GM23338 (cell line): ENCODE measurements at regions not wholly inside any gene's neighbourhood (a gene's known extent, or its start where the extent isn't known, plus 50 kb on each side); places are given as distances from the start of the nearest gene placed in this dataset.

Source experiments
- ATAC-seq: fragments of 200-7000 bp; cut with Tn5 transposase; 3 replicates; pipeline ENCODE4 v1.9.1; 2020
- DNase-seq: peaks from one replicate; pipeline ENCODE4 v3.0.0-alpha.2; 2015; ENCODE audit warnings: low spot score
- H2AFZ ChIP-seq: fragments of 200-600 bp; sonication (generic); 2 replicates; pipeline ENCODE4 v1.8.0; 2016; ENCODE audit warnings: antibody characterized with exemption, mild to moderate bottlenecking, moderate library complexity
- H3F3A ChIP-seq: fragments of 200-600 bp; sonication (generic); replicated peaks from 2 replicates; pipeline ENCODE4 v1.8.0; 2017; ENCODE audit warnings: antibody characterized with exemption, mixed run types, low read depth
- H3K27ac ChIP-seq: fragments of 200-600 bp; sonication (generic); 2 replicates; pipeline ENCODE4 v1.6.1; 2016; ENCODE audit warnings: low read depth
- H3K27me3 ChIP-seq: fragments of 200-600 bp; sonication (generic); 2 replicates; pipeline ENCODE4 v1.8.0; 2016; ENCODE audit warnings: mild to moderate bottlenecking, mixed run types, moderate library complexity; ENCODE audit not compliant: insufficient read depth
- H3K36me3 ChIP-seq: fragments of 200-600 bp; sonication (generic); 2 replicates; pipeline ENCODE4 v1.8.0; 2016; ENCODE audit warnings: mild to moderate bottlenecking; ENCODE audit not compliant: insufficient read depth
- H3K4me1 ChIP-seq: fragments of 200-600 bp; sonication (generic); 2 replicates; pipeline ENCODE4 v1.8.0; 2016; ENCODE audit warnings: mild to moderate bottlenecking, moderate library complexity; ENCODE audit not compliant: insufficient read depth
- H3K4me2 ChIP-seq: fragments of 200-600 bp; sonication (generic); 2 replicates; pipeline ENCODE4 v1.7.1; 2017; ENCODE audit warnings: mixed run types
- H3K4me3 ChIP-seq: fragments of 200-600 bp; sonication (generic); 2 replicates; pipeline ENCODE4 v1.6.1; 2016; ENCODE audit warnings: mixed run types
- H3K79me2 ChIP-seq: fragments of 200-600 bp; sonication (generic); replicated peaks from 2 replicates; pipeline ENCODE4 v1.8.0; 2017; ENCODE audit warnings: mild to moderate bottlenecking; ENCODE audit not compliant: insufficient read depth
- H3K9me2 ChIP-seq: fragments of 200-600 bp; sonication (generic); 2 replicates; pipeline ENCODE4 v1.8.0; 2017; ENCODE audit not compliant: insufficient read depth
- H4K20me1 ChIP-seq: fragments of 200-600 bp; sonication (generic); replicated peaks from 2 replicates; pipeline ENCODE4 v1.8.0; 2017; ENCODE audit warnings: mild to moderate bottlenecking; ENCODE audit not compliant: insufficient read depth
- H3K27ac Mint-ChIP-seq: 2 replicates; pipeline ENCODE4 v1.8.0; 2020; ENCODE audit warnings: inconsistent platforms, mild to moderate bottlenecking, moderate library complexity, mixed read lengths
- H3K27me3 Mint-ChIP-seq: 3 replicates; pipeline ENCODE4 v1.8.0; 2022; ENCODE audit warnings: low read depth, mild to moderate bottlenecking, moderate library complexity, mixed read lengths, inconsistent platforms; ENCODE audit not compliant: insufficient read depth, poor library complexity
- H3K36me3 Mint-ChIP-seq: 3 replicates; pipeline ENCODE4 v1.8.0; 2021; ENCODE audit warnings: low read depth, mild to moderate bottlenecking, inconsistent platforms, moderate library complexity, mixed read lengths
- H3K4me1 Mint-ChIP-seq: 3 replicates; pipeline ENCODE4 v1.8.0; 2020; ENCODE audit warnings: mild to moderate bottlenecking, inconsistent platforms, mixed read lengths
- H3K4me3 Mint-ChIP-seq: 3 replicates; pipeline ENCODE4 v1.8.0; 2021; ENCODE audit warnings: moderate library complexity, mild to moderate bottlenecking, inconsistent platforms, mixed read lengths
- H3K9me3 Mint-ChIP-seq: 3 replicates; pipeline ENCODE4 v1.8.0; 2020; ENCODE audit warnings: moderate library complexity, mild to moderate bottlenecking, inconsistent platforms, mixed read lengths
- CTCF ChIP-seq, 2 experiments: fragments of 200-600 bp in 1 of 2; sonication (generic) in 1 of 2; conservative IDR thresholded peaks; 2 replicates each; pipeline versions ENCODE4 v1.5.1 to v1.6.1; 2016 to 2017; ENCODE audit warnings: antibody characterized with exemption in 2 of 2, low read depth in 2 of 2, mild to moderate bottlenecking in 2 of 2, moderate library complexity in 1 of 2
- ETS1 ChIP-seq: IDR thresholded peaks from 2 replicates; pipeline ENCODE4 v1.6.1; 2016; ENCODE audit warnings: antibody characterized with exemption
- EZH2 ChIP-seq: fragments of 200-600 bp; sonication (generic); IDR thresholded peaks from one replicate; pipeline ENCODE4 v1.8.0; 2017; ENCODE audit warnings: antibody characterized with exemption, mild to moderate bottlenecking, low read depth; ENCODE audit not compliant: unreplicated experiment
- EZH2phosphoT487 ChIP-seq: fragments of 200-600 bp; sonication (generic); IDR thresholded peaks from one replicate; pipeline ENCODE4 v1.8.1; 2018; ENCODE audit warnings: antibody characterized with exemption; ENCODE audit not compliant: unreplicated experiment
- JUNB ChIP-seq: IDR thresholded peaks from one replicate; pipeline ENCODE4 v1.6.1; 2016; ENCODE audit warnings: antibody characterized with exemption; ENCODE audit not compliant: unreplicated experiment
- REST ChIP-seq: IDR thresholded peaks from one replicate; pipeline ENCODE4 v1.6.1; 2018; ENCODE audit warnings: antibody characterized with exemption; ENCODE audit not compliant: unreplicated experiment
- STAT1 ChIP-seq: IDR thresholded peaks from one replicate; pipeline ENCODE4 v1.6.1; 2016; ENCODE audit warnings: antibody characterized with exemption; ENCODE audit not compliant: unreplicated experiment
- ZNF114 ChIP-seq: fragments of 250-450 bp; sonication (Bioruptor Pico); IDR thresholded peaks from 2 replicates; pipeline ENCODE4 v1.5.0; 2020; ENCODE audit warnings: mild to moderate bottlenecking, moderate library complexity
- ZNF331 ChIP-seq: fragments of 250-450 bp; sonication (Bioruptor Pico); IDR thresholded peaks from 2 replicates; pipeline ENCODE4 v1.5.0; 2020; ENCODE audit warnings: low read depth, mild to moderate bottlenecking, moderate library complexity
- ZNF462 ChIP-seq: fragments of 250-450 bp; sonication (Bioruptor Pico); IDR thresholded peaks from 2 replicates; pipeline ENCODE4 v1.5.0; 2020; ENCODE audit warnings: mild to moderate bottlenecking, moderate library complexity

- Histone ChIP-seq H4K20me1 (no peaks in the 10 kb centered on the region), H3K4me2 (no peak overlapping the region), H3K79me2 (no peaks in the 10 kb centered on the region), H3K27me3 (no peaks in the 10 kb centered on the region), H3K9me2 (no peaks in the 10 kb centered on the region), H3F3A (no peaks in the 10 kb centered on the region), H3K27ac (no peak overlapping the region), H2AFZ (no peak overlapping the region), H3K4me3 (no peak overlapping the region), H3K4me1 (no peaks in the 10 kb centered on the region), H3K36me3 (no peaks in the 10 kb centered on the region)
- ATAC-seq (no peak), DNase-seq (no peak)
- TF ChIP-seq STAT1: no peak
- no peak for TF ChIP-seq EZH2phosphoT487
- no peak for TF ChIP-seq JUNB
- no peak for TF ChIP-seq ZNF114
- no peak for TF ChIP-seq EZH2
- Mint-ChIP-seq H3K27ac (no peak overlapping the region), H3K27me3 (no peaks in the 10 kb centered on the region), H3K4me1 (no peaks in the 10 kb centered on the region), H3K36me3 (peaks cover 22% of the 10 kb centered on the region), H3K4me3 (no peak overlapping the region), H3K9me3 (peaks cover 95% of the 10 kb centered on the region)
Measured at GRCh38 chr3:2024713-2025112, 74.0 kb upstream of the CNTN4 start.

- Histone ChIP-seq H3K4me2 (no peak overlapping the region), H3K79me2 (no peaks in the 10 kb centered on the region), H3K36me3 (no peaks in the 10 kb centered on the region), H3K9me2 (no peaks in the 10 kb centered on the region; the same call in 1 of the 2 replicates), H3K27ac (no peak overlapping the region), H3K4me3 (no peak overlapping the region), H3K4me1 (no peaks in the 10 kb centered on the region), H3F3A (no peaks in the 10 kb centered on the region), H4K20me1 (no peaks in the 10 kb centered on the region), H3K27me3 (no peaks in the 10 kb centered on the region), H2AFZ (no peak overlapping the region)
- Mint-ChIP-seq H3K4me1 (no peaks in the 10 kb centered on the region), H3K9me3 (peaks cover 94% of the 10 kb centered on the region), H3K4me3 (no peak overlapping the region), H3K27ac (no peak overlapping the region), H3K36me3 (peaks cover 35% of the 10 kb centered on the region), H3K27me3 (peaks cover 1% of the 10 kb centered on the region)
- DNase-seq: no peak
- no peak for ATAC-seq
- no peak for TF ChIP-seq CTCF (conservative IDR thresholded peaks at IDR 0.05; ENCODE audit: low read depth in 2 of 2)
- no peak for TF ChIP-seq JUNB
- no peak for TF ChIP-seq ZNF114
- TF ChIP-seq ETS1: no peak
- TF ChIP-seq REST: no peak
- TF ChIP-seq ZNF462 (CRISPR knock-in tag): no peak
- no peak for TF ChIP-seq EZH2phosphoT487
- TF ChIP-seq ZNF331 (CRISPR knock-in tag): no peak
Measured at GRCh38 chr3:2029559-2029958, 69.1 kb upstream of the CNTN4 start.
